ENCODE measurements at regions not wholly inside any gene's neighbourhood (a gene's known extent, or its start where the extent isn't known, plus 50 kb on each side); places are given as distances from the start of the nearest gene placed in this dataset.

DNA sequence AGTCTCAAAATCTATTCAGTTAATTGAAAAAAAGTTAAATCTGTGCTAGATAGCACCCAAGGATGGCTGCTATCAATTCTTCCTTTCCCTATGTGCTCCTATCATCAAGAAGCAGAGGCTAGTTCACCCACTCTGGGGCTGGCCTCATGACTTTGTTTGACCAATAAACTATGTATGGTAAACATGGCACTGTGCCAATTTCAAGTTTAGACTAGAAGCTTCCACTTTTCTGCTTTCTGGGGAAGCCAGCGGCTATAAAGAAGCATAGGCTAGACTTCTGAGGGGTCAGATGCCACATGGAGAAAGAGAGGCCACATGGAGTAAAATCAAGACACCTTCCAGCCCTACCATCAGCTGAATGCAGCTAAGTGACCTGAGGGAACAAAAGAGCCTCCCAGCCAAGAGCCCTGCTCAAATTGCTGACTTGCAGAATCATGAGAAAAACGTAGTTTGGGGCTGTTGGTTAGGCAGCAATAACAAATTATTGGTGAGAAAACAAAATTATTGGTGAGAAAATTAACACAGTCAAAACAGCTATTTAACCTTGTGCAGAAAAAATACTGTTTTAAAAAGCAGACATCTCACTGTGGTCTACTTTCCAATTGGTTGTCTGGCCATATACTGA lies 86.5 kb upstream of the SLC14A2 start:
- no peak for DNase-seq
- intact Hi-C loops (cut with DNase I): no loop called here
- no peaks in the 10 kb centered on the region for H3K9me3 ChIP-seq
- no peaks in the 10 kb centered on the region for H3K27me3 ChIP-seq
- no peaks in the 10 kb centered on the region for H3K36me3 ChIP-seq
- H3K4me3 ChIP-seq: no peak overlapping the region
- TF ChIP-seq, protein P1, sequence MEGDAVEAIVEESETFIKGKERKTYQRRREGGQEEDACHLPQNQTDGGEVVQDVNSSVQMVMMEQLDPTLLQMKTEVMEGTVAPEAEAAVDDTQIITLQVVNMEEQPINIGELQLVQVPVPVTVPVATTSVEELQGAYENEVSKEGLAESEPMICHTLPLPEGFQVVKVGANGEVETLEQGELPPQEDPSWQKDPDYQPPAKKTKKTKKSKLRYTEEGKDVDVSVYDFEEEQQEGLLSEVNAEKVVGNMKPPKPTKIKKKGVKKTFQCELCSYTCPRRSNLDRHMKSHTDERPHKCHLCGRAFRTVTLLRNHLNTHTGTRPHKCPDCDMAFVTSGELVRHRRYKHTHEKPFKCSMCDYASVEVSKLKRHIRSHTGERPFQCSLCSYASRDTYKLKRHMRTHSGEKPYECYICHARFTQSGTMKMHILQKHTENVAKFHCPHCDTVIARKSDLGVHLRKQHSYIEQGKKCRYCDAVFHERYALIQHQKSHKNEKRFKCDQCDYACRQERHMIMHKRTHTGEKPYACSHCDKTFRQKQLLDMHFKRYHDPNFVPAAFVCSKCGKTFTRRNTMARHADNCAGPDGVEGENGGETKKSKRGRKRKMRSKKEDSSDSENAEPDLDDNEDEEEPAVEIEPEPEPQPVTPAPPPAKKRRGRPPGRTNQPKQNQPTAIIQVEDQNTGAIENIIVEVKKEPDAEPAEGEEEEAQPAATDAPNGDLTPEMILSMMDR (IDR thresholded peaks at IDR 0.05): no peak
- no peak for TF ChIP-seq POLR2A (IDR thresholded peaks at IDR 0.05)
- WGBS, 3 donors: 52 to 60% (median 55%) methylated on average over 2 of the region's 2 CpGs
- no peaks in the 10 kb centered on the region for H3K4me1 ChIP-seq (ENCODE audit: insufficient read depth)
- no peak overlapping the region for H3K27ac ChIP-seq

DNA sequence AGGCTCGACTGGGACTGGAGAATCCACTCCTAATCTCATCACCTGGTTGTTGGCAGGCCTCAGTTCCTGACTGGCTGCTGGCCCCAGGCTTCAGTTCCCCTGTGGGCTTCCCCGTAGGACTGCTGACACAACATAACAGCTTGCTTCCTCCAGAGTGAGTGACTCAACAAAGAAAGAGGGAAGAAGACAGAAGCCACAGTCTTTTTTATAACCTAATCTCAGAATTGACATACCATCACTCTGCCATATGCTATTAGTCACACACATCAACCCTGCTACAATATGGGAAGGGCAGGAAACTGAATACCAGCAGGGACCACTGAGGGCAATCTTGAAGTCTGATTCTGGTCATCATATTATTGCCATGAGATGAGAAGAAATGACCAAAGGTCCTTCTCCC lies 76.8 kb upstream of the SLC14A2 start:
- no peaks in the 10 kb centered on the region for H3K36me3 ChIP-seq
- TF ChIP-seq, protein P1 (IDR thresholded peaks at IDR 0.05): no peak
- no peak for TF ChIP-seq POLR2A (IDR thresholded peaks at IDR 0.05)
- TF ChIP-seq EP300 (IDR thresholded peaks at IDR 0.05): no peak
- H3K4me3 ChIP-seq: no peak overlapping the region
- no peaks in the 10 kb centered on the region for H3K4me1 ChIP-seq (ENCODE audit: insufficient read depth)
- no peaks in the 10 kb centered on the region for H3K27me3 ChIP-seq
- DNase-seq: no peak
- intact Hi-C loops (cut with DNase I): no loop called here
- WGBS, 3 donors: 63 to 74% (median 63%) methylated on average over 2 of the region's 2 CpGs
- H3K9me3 ChIP-seq: no peaks in the 10 kb centered on the region
- no peak overlapping the region for H3K27ac ChIP-seq

DNA sequence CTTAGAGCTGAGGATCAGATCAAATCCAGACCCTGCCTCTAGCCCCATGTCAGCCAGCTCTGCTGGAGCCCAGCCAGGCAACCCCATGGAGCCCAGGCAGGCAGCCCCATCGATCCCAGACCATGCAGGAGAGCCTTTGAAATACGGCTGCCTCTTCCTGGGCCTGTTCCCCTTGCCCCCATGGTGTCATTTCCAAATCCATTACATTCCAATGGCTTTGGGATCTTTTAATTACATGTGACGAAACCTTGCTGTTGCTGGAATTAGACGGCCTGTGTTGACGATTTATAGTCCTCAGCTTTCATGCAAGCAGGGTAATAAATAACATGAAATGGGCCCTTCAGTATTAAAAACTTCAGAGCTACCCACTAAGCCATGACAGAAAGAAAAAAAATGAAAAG lies 75.8 kb upstream of the SLC14A2 start:
- Histone ChIP-seq H3K27me3 (no peaks in the 10 kb centered on the region), H3K36me3 (no peaks in the 10 kb centered on the region), H3K4me3 (no peak overlapping the region), H3K9me3 (no peaks in the 10 kb centered on the region), H3K27ac (no peak overlapping the region), H3K4me1 (ENCODE audit: insufficient read depth) (no peaks in the 10 kb centered on the region)
- WGBS, 3 donors: 72 to 90% (median 72%) methylated on average over 5 of the region's 5 CpGs
- DNase-seq: no peak
- TF ChIP-seq EP300 (IDR thresholded peaks at IDR 0.05): no peak
- TF ChIP-seq, protein P1 (IDR thresholded peaks at IDR 0.05): no peak
- no peak for TF ChIP-seq POLR2A (IDR thresholded peaks at IDR 0.05)
- intact Hi-C loops (cut with DNase I): no loop called here

DNA sequence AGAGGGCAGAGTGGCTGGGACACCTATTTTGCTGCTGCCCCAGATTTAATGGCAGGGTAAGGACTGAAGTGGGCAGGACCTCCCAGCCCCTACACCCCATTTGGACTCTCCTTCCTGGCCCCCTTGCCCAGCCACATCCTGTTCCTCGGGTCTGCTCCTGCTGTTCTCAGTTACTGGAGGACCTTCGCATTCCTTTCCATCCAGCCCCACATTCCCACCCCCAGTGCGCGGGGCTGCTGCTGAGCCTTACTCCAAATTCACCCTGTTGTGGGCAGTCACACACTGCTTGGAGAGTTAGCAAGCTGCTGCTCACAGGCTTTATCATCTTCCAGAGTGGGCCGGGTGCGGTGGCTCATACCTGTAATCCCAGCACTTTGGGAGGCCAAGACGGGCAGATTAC lies 75.2 kb upstream of the SLC14A2 start:
- H3K27me3 ChIP-seq: no peaks in the 10 kb centered on the region
- TF ChIP-seq EP300 (IDR thresholded peaks at IDR 0.05) (no peak), POLR2A (IDR thresholded peaks at IDR 0.05) (no peak)
- TF ChIP-seq, protein P1 (IDR thresholded peaks at IDR 0.05): no peak
- H3K4me1 ChIP-seq (ENCODE audit: insufficient read depth): no peaks in the 10 kb centered on the region
- no peak for DNase-seq
- intact Hi-C loops (cut with DNase I): no loop called here
- WGBS, 3 donors: 65 to 89% (median 86%) methylated on average over 7 of the region's 7 CpGs
- no peaks in the 10 kb centered on the region for H3K9me3 ChIP-seq
- H3K4me3 ChIP-seq: no peak overlapping the region
- H3K36me3 ChIP-seq: no peaks in the 10 kb centered on the region
- no peak overlapping the region for H3K27ac ChIP-seq

Data from ovary (tissue), 7 donors.